Smooth muscle cell (in vitro differentiated cells): ENCODE measurements at regions not wholly inside any gene's neighbourhood (a gene's known extent, or its start where the extent isn't known, plus 50 kb on each side); places are given as distances from the start of the nearest gene placed in this dataset.
"Not testable (repeated sequence)": the region's sequence is repeated elsewhere in the genome, so short reads cannot be mapped to it uniquely, and the experiment has no call there.

ENCODE experiments used
- DNase-seq: peaks from one replicate; lab custom pipeline; 2025; ENCODE audit not compliant: unreplicated experiment; lab: John Stamatoyannopoulos, UW
- H2AFZ ChIP-seq: fragments of 200-600 bp; sonication (generic); 2 replicates; pipeline ENCODE4 v1.6.0; 2016; ENCODE audit warnings: antibody characterized with exemption, low read depth, mild to moderate bottlenecking
- H3F3A ChIP-seq: fragments of 200-600 bp; sonication (generic); 2 replicates; pipeline ENCODE4 v1.6.0; 2017; ENCODE audit warnings: antibody characterized with exemption, low read depth
- H3K27ac ChIP-seq: fragments of 200-600 bp; sonication (generic); 2 replicates; pipeline ENCODE4 v1.5.1; 2016; ENCODE audit warnings: low read depth, mild to moderate bottlenecking
- H3K27me3 ChIP-seq: fragments of 200-600 bp; sonication (generic); 2 replicates; pipeline ENCODE4 v1.6.1; 2016; ENCODE audit warnings: low read depth, mild to moderate bottlenecking
- H3K36me3 ChIP-seq: fragments of 200-600 bp; sonication (generic); 2 replicates; pipeline ENCODE4 v1.5.1; 2016; ENCODE audit warnings: low read depth
- H3K4me1 ChIP-seq: fragments of 200-600 bp; sonication (generic); 2 replicates; pipeline ENCODE4 v1.5.1; 2016; ENCODE audit warnings: low read depth
- H3K4me2 ChIP-seq: fragments of 200-600 bp; sonication (generic); 2 replicates; pipeline ENCODE4 v1.6.0; 2016; ENCODE audit warnings: mild to moderate bottlenecking
- H3K4me3 ChIP-seq: fragments of 200-600 bp; sonication (generic); 2 replicates; pipeline ENCODE4 v1.5.1; 2016; ENCODE audit warnings: mild to moderate bottlenecking
- H3K79me2 ChIP-seq: fragments of 200-600 bp; sonication (generic); 2 replicates; pipeline ENCODE4 v1.6.0; 2016; ENCODE audit warnings: low read depth, mild to moderate bottlenecking
- H3K9ac ChIP-seq: fragments of 200-600 bp; sonication (generic); 2 replicates; pipeline ENCODE4 v1.6.0; 2016; ENCODE audit warnings: low read depth
- H3K9me3 ChIP-seq: fragments of 200-600 bp; sonication (generic); replicated peaks from 2 replicates; pipeline ENCODE4 v1.5.1; 2016; ENCODE audit warnings: low read depth
- H4K20me1 ChIP-seq: fragments of 200-600 bp; sonication (generic); 2 replicates; pipeline ENCODE4 v1.6.0; 2016; ENCODE audit warnings: low read depth
- WGBS: methylation state at CpG from one replicate; pipeline ENCODE4 v1.1.7; 2016; ENCODE audit warnings: low lambda C conversion rate; 5-methylcytosine and 5-hydroxymethylcytosine counted together
- TF ChIP-seq, protein P1 (sequence below): fragments of 200-600 bp; sonication (generic); IDR thresholded peaks from 2 replicates; pipeline ENCODE4 v1.5.1; 2017; ENCODE audit warnings: borderline replicate concordance, mild to moderate bottlenecking, antibody characterized with exemption; ENCODE audit not compliant: insufficient read depth, poor library complexity, severe bottlenecking

- H3K4me3 ChIP-seq: no peak overlapping the region
- no peak overlapping the region for H2AFZ ChIP-seq
- H3K27ac ChIP-seq: no peak overlapping the region
- H3K27me3 ChIP-seq: peaks cover 24% of the 10 kb centered on the region
- 91% methylated on average over 3 of the region's 3 CpGs for WGBS
- no peak for DNase-seq
- TF ChIP-seq, protein P1, sequence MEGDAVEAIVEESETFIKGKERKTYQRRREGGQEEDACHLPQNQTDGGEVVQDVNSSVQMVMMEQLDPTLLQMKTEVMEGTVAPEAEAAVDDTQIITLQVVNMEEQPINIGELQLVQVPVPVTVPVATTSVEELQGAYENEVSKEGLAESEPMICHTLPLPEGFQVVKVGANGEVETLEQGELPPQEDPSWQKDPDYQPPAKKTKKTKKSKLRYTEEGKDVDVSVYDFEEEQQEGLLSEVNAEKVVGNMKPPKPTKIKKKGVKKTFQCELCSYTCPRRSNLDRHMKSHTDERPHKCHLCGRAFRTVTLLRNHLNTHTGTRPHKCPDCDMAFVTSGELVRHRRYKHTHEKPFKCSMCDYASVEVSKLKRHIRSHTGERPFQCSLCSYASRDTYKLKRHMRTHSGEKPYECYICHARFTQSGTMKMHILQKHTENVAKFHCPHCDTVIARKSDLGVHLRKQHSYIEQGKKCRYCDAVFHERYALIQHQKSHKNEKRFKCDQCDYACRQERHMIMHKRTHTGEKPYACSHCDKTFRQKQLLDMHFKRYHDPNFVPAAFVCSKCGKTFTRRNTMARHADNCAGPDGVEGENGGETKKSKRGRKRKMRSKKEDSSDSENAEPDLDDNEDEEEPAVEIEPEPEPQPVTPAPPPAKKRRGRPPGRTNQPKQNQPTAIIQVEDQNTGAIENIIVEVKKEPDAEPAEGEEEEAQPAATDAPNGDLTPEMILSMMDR: no peak
- no peaks in the 10 kb centered on the region for H3K9me3 ChIP-seq
- H3K9ac ChIP-seq: no peak overlapping the region
- peaks cover 4% of the 10 kb centered on the region for H3F3A ChIP-seq
- H3K4me1 ChIP-seq: no peaks in the 10 kb centered on the region
- no peak overlapping the region for H3K4me2 ChIP-seq
- no peaks in the 10 kb centered on the region for H3K79me2 ChIP-seq
- no peaks in the 10 kb centered on the region for H3K36me3 ChIP-seq
- no peaks in the 10 kb centered on the region for H4K20me1 ChIP-seq
These were observed 84.6 kb downstream of the ZNF467 start for GRCh38 chr7:149688836-149689235.

- H3K27ac ChIP-seq, H3K4me1 ChIP-seq, H4K20me1 ChIP-seq, H3K4me3 ChIP-seq, H3K9me3 ChIP-seq, DNase-seq, H3K79me2 ChIP-seq, H3K4me2 ChIP-seq, H2AFZ ChIP-seq, H3F3A ChIP-seq, H3K36me3 ChIP-seq, H3K9ac ChIP-seq: not testable (repeated sequence)
- peaks cover 14% of the 10 kb centered on the region for H3K27me3 ChIP-seq
- WGBS: 98% methylated on average over 7 of the region's 7 CpGs
These were observed 85.6 kb downstream of the ZNF467 start for GRCh38 chr7:149687820-149688219.

GRCh38 chr7:149686449-149686848, 86.9 kb downstream of the ZNF467 start:
- H3K27ac ChIP-seq: no peak overlapping the region
- H3K4me2 ChIP-seq: no peak overlapping the region
- no peaks in the 10 kb centered on the region for H4K20me1 ChIP-seq
- H3K4me3 ChIP-seq: no peak overlapping the region
- no peaks in the 10 kb centered on the region for H3K36me3 ChIP-seq
- TF ChIP-seq, protein P1: no peak
- no peak overlapping the region for H3K9ac ChIP-seq
- no peak overlapping the region for H2AFZ ChIP-seq
- H3K4me1 ChIP-seq: no peaks in the 10 kb centered on the region
- no peaks in the 10 kb centered on the region for H3K9me3 ChIP-seq
- 59% methylated on average over 4 of the region's 4 CpGs for WGBS
- peaks cover under 1% of the 10 kb centered on the region for H3K27me3 ChIP-seq
- peaks cover 4% of the 10 kb centered on the region for H3F3A ChIP-seq
- H3K79me2 ChIP-seq: no peaks in the 10 kb centered on the region
- DNase-seq: no peak

DNA sequence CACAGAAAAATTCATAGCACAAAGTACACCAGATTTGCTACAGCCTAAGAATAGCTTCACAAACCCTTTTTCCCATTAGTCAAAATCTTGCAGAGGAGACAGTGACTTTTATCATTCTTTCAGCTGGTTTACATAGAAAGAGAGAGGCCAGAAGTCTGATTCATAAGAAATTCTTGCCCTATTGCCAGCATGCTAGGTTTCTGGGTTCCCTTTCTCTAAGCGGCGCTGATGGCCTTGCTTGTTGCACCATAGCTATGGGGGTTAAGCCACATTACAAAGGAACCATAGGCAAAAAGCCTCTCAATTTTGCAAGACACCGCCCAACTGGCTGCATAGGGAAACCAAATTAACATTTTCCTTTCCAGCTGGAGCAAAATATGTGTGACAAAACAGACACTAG, 87.4 kb downstream of the ZNF467 start:
- no peak overlapping the region for H3K27ac ChIP-seq
- no peak overlapping the region for H3K4me3 ChIP-seq
- no peaks in the 10 kb centered on the region for H3K27me3 ChIP-seq
- TF ChIP-seq, protein P1: no peak
- no peaks in the 10 kb centered on the region for H4K20me1 ChIP-seq
- DNase-seq: no peak
- no peaks in the 10 kb centered on the region for H3K36me3 ChIP-seq
- peaks cover 4% of the 10 kb centered on the region for H3F3A ChIP-seq
- no peaks in the 10 kb centered on the region for H3K4me1 ChIP-seq
- no peak overlapping the region for H3K9ac ChIP-seq
- H3K9me3 ChIP-seq: no peaks in the 10 kb centered on the region
- no peak overlapping the region for H3K4me2 ChIP-seq
- 72% methylated on average over 3 of the region's 3 CpGs for WGBS
- H3K79me2 ChIP-seq: no peaks in the 10 kb centered on the region
- H2AFZ ChIP-seq: no peak overlapping the region
